Suprapubic skin (tissue), 3 donors: ENCODE measurements at regions not wholly inside any gene's neighbourhood (a gene's known extent, or its start where the extent isn't known, plus 50 kb on each side); places are given as distances from the start of the nearest gene placed in this dataset.

Experiments used
- CTCF ChIP-seq, 2 donors: fragments of 200-600 bp in 1 of 2; fragments of 450-650 bp in 1 of 2; sonication (generic) in 1 of 2; IDR thresholded peaks; one replicate each; pipeline ENCODE4 v1.5.1; 2016 to 2019; ENCODE audit warnings: antibody characterized with exemption in 2 of 2, mild to moderate bottlenecking in 1 of 2, moderate library complexity in 1 of 2
- POLR2A ChIP-seq, 2 donors: fragments of 450-650 bp; IDR thresholded peaks; one replicate each; pipeline ENCODE4 v1.6.1; 2017; ENCODE audit warnings: antibody characterized with exemption in 2 of 2, mild to moderate bottlenecking in 2 of 2, moderate library complexity in 2 of 2

GRCh38 chr11:97893612-97894011 lies 1127.1 kb upstream of the CNTN5 start:
- TF ChIP-seq CTCF (IDR thresholded peaks at IDR 0.05) (no peak), POLR2A (IDR thresholded peaks at IDR 0.05) (no peak)
